Endothelial cell of umbilical vein (primary cell): ENCODE measurements at regions not wholly inside any gene's neighbourhood (a gene's known extent, or its start where the extent isn't known, plus 50 kb on each side); places are given as distances from the start of the nearest gene placed in this dataset.

ENCODE experiments used
- EZH2 ChIP-seq: IDR thresholded peaks from 2 replicates; pipeline ENCODE4 v1.6.1; 2012; ENCODE audit warnings: borderline replicate concordance, low read depth, mild to moderate bottlenecking, moderate library complexity, low read length, inconsistent platforms; ENCODE audit not compliant: severe bottlenecking
- GATA2 ChIP-seq: IDR thresholded peaks from 2 replicates; pipeline ENCODE4 v1.7.0; 2011; ENCODE audit warnings: low read depth, mild to moderate bottlenecking, moderate library complexity, mixed read lengths, low read length; ENCODE audit not compliant: insufficient read length, insufficient read depth
- POLR2A ChIP-seq: IDR thresholded peaks from 2 replicates; pipeline ENCODE4 v1.6.1; 2012; ENCODE audit warnings: low read depth, mild to moderate bottlenecking, control low read depth, low read length
- POLR2AphosphoS5 ChIP-seq: IDR thresholded peaks from 2 replicates; pipeline ENCODE4 v1.6.1; 2012; ENCODE audit warnings: low read depth, mild to moderate bottlenecking, control low read depth, low read length, moderate library complexity; ENCODE audit not compliant: insufficient read depth
- TF ChIP-seq, protein P1 (sequence below), 2 donors: IDR thresholded peaks; 1 replicate in 1 of 2; 2 replicates in 1 of 2; pipeline ENCODE4 v1.5.1; 2011; ENCODE audit warnings: low read length in 2 of 2, mild to moderate bottlenecking in 2 of 2, moderate library complexity in 2 of 2, control low read depth in 1 of 2, inconsistent platforms in 1 of 2, low read depth in 1 of 2; ENCODE audit not compliant: insufficient read depth in 1 of 2; ENCODE audit errors: extremely low read depth in 1 of 2
- TF ChIP-seq, protein P2 (sequence below): IDR thresholded peaks from 2 replicates; pipeline ENCODE4 v1.6.1; 2011; ENCODE audit not compliant: insufficient read depth, insufficient read length

DNA sequence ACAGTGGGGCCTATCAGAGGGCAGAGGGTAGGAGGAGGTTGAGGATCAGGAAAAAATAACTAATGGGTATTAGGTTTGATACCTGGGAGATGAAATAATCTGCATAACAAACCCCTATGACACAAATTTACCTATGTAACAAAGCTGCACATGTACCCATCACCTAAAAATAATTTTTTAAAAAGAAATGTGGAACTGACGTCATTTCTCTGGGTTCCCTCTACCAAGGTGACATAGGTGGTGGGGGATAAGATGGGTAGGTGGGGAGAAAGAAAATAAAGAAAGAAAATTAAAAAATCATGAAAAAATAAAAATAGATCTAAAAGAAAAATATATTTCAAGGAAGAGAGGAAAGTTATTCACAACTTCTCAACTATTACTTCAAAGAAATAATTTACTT, 153.1 kb upstream of the SORCS1 start:
- TF ChIP-seq, protein P1, sequence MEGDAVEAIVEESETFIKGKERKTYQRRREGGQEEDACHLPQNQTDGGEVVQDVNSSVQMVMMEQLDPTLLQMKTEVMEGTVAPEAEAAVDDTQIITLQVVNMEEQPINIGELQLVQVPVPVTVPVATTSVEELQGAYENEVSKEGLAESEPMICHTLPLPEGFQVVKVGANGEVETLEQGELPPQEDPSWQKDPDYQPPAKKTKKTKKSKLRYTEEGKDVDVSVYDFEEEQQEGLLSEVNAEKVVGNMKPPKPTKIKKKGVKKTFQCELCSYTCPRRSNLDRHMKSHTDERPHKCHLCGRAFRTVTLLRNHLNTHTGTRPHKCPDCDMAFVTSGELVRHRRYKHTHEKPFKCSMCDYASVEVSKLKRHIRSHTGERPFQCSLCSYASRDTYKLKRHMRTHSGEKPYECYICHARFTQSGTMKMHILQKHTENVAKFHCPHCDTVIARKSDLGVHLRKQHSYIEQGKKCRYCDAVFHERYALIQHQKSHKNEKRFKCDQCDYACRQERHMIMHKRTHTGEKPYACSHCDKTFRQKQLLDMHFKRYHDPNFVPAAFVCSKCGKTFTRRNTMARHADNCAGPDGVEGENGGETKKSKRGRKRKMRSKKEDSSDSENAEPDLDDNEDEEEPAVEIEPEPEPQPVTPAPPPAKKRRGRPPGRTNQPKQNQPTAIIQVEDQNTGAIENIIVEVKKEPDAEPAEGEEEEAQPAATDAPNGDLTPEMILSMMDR (IDR thresholded peaks at IDR 0.05; ENCODE audit: extremely low read depth in 1 of 2, insufficient read depth in 1 of 2, low read depth in 1 of 2, low read length in 2 of 2) = no peak
- TF ChIP-seq EZH2 (no peak), POLR2AphosphoS5 (no peak), POLR2A (no peak), GATA2 (no peak)
- TF ChIP-seq, protein P2, sequence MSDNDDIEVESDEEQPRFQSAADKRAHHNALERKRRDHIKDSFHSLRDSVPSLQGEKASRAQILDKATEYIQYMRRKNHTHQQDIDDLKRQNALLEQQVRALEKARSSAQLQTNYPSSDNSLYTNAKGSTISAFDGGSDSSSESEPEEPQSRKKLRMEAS = no peak
